NCI-H526 (cell line): ENCODE measurements at regions not wholly inside any gene's neighbourhood (a gene's known extent, or its start where the extent isn't known, plus 50 kb on each side); places are given as distances from the start of the nearest gene placed in this dataset.
"Not testable (repeated sequence)": the region's sequence is repeated elsewhere in the genome, so short reads cannot be mapped to it uniquely, and the experiment has no call there.

Experiments
- DNase-seq, 2 experiments: peaks; one replicate each; lab custom pipeline; 2025; lab: John Stamatoyannopoulos, UW

DNA sequence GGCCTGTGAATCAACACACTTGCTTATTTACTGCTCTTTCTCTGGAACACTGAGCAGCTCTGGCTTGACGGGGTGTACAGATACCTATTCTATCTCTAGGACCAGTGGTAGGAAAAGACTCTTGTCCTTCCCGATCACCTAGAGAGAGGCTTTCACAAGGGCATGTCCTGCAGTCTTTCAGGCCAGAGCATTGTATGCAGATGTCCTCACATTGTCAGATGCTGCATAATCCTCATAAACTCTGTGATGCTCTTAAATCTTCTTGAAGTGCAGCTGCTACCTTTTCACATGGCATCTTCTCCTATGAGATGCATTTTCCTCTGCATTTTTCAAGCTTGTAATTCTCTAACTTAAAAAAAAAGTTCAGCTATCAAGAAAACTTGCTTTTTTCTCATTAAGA lies 369.4 kb downstream of the OLFM4 start:
- no peak for DNase-seq

DNA sequence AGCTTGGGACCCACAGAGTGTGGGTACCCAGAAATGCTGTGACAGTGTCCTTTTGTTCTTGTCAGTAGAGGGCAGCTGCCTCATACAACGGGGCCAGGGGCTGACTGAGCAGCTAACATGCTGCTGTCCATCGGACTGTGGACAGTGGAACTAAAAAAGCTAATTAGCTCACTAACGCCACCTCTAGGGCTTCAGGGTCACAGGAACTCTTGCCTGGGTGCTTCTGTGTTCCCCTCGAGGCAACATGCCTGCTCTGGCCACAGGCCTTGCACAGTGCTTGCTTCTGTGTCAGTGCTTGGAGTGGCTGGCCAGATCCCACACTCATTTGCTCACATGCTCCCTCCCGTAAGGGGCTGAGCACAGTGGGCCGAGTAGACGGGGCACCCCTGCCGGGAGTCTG lies 377.0 kb downstream of the OLFM4 start:
- no peak for DNase-seq

DNA sequence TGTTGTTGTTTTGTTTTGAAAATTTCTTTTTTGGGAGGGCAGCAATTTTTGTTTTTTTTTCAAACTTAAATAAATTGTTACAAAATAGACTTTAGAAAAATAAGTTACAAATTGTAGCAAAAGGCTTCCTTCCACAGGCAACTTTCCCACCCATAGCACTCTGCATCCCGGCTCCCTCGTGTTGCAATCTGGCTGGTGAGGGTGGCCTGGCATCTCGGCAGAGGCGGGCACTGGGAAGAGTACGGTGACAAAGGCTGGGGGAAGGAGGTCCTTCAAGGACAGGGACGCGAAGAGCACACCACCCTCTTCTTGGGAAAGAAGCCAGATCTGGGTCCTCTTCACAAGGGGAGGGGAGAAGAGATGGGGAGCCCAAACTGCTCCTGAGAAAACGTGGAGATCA lies 379.7 kb downstream of the OLFM4 start:
- DNase-seq = no peak

DNA sequence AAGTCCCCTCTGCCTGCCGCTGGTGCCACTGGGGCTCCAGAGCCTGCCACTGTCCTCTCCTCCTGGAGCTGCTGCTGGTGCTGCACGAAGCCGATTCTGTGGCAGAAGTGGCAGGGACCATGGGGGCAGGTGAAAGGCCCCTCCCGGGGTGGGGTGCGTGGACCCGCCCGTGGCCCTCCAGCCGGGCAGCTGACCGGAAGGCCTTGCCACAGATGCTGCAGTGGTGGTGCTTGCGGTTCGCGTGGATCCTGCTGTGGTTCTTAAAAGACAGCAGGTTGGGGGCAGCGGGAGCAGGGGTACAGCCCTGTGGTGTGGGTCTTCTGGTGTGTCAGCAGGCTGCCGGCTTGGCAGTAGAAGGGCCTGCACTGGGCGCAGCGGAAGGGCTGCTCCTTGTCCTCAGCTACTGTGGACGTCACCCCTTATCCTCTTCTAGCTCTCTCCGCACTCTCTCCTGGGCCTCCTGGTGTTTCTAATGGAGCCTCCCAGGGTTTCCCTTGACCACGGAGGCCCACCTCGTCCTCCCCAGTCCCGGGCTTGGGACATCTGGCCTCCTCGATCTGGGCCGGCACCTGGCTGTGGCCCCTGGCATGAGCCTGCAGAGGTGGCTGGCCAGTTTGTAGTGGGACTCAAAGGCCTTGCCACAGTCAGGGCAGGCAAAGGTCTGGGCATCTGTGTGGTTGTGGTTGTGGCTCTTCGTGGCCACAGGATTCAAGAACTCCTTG lies 380.4 kb downstream of the OLFM4 start:
- DNase-seq = no peak

DNA sequence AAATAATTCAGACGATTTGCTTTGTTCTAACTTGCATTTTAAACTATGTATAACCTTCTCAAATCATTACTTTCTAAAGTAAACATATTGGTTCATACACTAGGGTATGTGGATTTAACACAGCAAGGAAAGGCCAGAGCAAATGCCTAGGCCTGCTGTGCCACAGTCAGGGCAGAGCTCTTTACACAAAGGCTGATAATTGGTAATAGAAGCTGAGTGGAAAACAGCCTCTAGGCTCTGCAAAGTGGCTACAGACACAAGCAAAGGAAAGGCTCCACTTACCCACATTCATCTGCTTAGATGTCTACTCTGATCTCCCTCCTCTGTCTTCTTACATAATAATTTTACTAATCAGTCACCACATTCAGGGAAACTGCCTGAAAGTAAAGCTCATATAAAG lies 382.9 kb downstream of the OLFM4 start:
- no peak for DNase-seq

DNA sequence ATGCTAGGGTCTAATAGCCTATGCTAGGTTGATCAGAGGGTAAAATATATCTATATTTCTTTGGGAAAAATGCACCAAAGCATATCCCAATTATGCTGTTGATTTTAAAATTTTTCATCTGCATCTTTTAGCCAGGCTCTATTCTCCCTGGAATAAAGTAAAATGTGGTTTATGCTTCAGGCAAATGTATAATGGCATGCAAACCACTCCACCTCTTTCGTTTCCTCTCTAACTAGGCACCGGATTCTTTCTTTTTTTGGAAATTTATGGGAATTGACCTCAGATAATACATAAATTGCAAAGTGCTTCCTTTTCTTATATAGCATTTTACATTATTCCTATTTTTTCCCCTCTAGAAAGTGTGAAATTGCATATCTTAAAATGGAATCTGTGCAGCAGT lies 386.5 kb downstream of the OLFM4 start:
- no peak for DNase-seq

DNA sequence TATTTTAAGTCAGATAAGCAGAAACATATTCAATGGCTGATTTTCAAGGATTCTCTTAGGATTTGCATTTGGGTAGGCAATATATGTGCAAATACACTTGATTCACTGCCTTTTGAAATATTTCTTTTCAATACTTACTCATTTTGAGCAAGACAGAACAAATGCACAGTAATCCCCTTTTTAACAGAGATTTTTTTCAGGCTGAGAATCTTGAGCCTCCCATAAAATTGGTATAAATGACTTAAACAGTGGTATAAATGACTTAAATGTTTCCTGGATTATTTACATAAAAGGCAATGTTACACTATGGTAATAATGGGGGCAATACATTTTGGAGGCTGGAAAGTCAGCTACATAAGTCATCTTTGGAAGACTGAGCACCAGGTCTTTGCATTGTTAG lies 389.0 kb downstream of the OLFM4 start:
- DNase-seq = no peak

DNA sequence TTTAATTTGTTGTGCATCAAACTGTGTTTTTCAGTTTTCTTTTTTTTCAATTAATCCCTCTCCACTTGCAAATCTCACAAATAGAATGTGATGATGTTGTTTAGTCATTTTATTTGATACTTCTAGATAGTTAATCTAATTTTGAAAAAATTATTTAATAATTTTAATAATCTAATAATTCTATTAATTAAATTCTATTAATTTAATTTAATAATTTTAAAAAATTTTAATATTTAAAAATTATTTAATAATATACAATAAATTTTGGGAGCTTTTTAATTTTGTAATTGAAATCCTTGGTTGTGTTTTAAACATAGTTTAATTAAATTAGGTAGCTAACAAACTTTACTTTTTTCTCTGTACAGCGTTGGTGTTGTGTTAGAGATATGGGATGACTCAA lies 393.8 kb downstream of the OLFM4 start:
- DNase-seq = no peak

DNA sequence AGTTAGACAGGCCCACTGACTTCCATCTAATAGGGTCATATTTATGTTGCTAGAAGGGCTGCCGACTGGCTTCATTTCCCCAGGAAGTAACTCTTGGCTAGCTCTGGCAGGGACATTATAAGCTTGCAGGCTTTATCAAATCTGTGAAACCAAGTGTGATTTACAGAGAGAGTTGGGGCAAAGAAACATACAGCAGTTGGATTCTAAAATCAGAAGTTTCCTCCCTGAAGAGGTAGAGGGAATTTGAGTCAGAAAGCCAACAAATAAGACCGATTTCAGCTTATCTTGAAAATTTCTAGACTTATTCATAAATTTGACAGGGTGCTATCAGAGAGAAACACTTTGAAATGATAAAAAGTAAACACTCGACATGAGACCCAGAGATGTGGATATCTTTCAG lies 407.8 kb downstream of the OLFM4 start:
- DNase-seq = no peak

DNA sequence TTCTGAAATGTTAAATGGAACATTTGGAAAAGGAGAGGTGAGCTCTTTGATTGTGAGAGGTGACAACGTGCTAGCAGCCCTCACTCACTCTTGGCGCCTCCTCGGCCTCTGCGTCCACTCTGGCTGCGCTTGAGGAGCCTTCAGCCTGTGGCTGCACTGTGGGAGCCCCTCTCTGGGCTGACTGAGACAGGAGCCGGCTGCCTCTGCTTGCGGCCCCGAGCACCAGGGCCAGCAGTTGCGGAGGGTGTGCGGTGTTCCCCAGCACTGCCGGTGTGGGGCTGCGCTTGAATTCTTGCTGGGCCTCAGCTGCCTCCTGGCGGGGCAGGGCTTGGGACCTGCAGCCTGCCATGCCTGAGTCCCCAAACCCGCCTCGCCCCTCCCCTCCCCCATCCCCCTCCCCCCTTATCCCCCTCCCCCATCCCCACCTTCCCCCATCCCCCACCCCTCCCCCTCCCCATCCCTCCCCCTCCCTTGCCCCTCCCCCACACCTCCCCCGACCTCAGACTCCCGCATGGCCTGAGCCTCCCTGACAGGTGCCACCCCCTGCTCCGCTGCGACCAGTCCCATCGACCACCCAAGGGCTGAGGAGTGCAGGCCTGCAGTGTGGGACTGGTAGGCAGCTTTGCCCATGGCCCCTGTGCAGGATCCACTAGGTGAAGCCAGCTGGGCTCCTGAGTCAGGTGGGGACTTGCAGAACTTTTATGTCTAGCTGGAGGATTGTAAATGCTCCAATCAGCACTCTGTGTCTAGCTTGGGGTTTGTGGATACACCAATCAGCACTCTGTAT lies 411.0 kb downstream of the OLFM4 start:
- no peak for DNase-seq

DNA sequence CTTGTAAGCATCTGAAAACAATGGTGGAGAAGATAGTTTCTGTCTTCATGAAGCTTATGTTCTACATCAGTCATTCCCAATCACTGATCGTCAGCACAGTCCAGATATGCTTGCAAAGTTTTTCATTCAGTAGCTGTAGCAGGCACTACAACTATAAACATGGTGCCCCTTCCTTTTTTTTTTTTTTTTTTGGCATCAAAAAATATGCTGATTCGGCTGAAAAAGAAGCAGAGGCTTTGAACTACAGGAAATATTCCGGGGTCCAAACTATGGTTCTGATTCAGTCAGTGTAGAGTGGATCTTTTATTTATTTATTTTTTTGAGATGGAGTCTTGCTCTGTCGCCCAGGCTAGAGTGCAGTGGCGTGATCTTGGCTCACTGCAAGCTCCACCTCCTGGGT lies 414.4 kb downstream of the OLFM4 start:
- DNase-seq = no peak

DNA sequence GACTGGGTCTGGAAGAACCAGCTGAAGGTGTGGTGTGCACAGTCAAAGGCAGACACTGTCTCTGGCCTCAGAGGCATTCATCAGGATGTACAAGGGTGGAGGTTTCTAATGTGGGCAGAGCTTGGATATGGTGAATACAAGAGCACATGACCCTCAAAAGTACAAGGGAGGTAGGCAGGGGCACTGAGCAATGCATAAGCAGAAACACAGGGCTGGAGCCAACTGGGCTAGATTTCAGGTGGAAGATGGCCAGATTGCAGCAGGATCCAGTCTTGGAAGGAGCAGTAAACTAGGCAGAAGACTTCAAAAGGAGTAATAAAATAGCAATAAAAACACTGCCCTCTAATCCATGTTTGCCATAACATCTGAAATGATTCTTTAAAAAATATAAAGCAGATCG lies 417.1 kb downstream of the OLFM4 start:
- DNase-seq = no peak

DNA sequence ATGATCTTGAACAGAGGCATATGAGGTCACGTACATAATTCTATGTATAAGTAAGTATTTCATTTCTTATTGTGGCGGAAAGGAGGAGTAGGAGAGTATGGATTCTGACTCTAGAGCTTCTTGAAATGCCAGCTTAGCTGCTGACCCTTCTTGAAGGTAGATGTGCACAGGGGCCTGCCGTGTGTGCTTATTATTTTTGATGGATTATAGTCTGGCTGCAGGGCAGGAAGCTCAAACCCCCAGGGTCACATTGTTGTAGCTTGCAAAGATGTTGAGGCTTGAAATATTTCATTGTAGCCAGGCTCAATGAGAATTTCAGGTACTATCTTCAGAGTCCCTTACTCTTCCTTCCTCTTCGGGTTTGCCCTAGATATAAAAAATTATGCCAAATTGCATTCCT lies 418.8 kb downstream of the OLFM4 start:
- no peak for DNase-seq

DNA sequence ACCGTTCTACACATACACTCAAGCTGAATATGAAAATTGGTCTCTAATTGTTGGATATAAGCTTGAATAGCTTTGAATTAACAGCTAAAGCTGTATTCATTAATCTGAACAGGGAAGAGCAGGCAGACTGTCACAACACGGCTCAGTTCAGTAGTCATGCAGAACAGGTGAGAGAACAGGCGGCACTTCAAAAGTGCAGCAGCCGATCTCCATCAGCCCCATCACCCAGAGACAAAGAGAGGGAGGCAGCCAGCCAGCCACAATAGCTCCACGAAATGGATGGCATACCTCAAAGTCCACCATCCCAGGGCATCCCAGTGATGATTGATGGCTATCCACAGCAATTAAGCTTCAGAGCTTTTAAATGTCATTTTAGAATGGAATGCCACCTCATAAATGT lies 419.2 kb downstream of the OLFM4 start:
- DNase-seq = no peak

DNA sequence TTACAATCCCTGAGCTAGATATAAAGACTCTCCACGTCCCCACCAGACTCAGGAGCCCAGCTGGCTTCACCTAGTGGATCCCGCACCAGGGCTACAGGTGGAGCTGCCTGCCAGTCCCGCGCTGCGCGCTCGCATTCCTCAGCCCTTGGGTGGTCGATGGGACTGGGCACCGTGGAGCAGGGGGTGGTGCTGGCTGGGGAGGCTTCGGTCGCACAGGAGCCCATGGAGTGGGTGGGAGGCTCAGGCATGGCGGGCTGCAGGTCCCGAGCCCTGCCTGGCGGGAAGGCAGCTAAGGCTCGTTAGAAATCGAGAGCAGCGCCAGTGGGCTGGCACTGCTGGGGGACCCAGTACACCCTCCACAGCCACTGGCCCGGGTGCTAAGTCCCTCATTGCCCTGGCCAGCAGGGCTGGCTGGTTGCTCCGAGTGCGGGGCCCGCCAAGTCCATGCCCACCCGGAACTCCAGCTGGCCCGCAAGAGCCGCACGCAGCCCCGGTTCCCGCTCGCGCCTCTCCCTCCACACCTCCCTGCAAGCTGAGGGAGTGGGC lies 423.7 kb downstream of the OLFM4 start:
- not testable (repeated sequence) for DNase-seq

DNA sequence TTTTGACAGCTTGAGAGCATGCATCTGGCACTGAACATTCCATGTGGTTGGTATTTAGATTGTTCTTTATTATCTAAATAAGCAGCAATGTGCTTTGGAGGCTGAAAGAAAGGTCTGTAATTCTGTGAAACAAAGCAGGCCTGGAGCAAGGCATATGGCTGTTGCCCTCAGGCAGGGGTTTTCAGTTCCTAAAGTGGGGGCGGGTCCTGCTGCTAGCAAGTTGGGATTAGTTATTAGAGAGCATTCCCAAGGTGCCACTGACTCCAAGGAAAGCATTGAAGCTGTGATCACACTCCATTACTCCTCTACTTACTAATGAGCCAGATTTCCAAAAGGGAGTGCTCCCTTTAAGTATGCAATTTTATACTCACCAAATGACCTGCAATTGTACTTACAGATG lies 432.2 kb downstream of the OLFM4 start:
- DNase-seq = no peak

DNA sequence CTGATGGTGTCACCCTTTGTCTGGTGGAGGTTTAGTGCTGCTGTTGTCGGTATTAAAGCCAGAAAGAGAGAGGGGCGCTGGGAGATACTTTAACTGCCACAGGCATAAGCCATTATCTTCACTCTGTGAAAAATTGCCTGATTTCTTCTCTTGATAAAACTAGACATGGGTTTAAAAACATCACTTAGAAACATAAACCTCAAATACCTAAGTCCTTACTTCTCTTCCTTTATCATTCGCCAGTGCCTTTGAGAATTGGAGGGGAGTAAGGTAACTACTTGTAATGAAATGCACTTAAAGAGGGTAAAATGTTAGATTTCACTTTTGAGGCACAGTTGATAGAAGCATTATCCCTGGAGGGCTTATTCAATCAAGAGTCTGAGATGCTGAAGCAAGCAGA lies 434.5 kb downstream of the OLFM4 start:
- no peak for DNase-seq

DNA sequence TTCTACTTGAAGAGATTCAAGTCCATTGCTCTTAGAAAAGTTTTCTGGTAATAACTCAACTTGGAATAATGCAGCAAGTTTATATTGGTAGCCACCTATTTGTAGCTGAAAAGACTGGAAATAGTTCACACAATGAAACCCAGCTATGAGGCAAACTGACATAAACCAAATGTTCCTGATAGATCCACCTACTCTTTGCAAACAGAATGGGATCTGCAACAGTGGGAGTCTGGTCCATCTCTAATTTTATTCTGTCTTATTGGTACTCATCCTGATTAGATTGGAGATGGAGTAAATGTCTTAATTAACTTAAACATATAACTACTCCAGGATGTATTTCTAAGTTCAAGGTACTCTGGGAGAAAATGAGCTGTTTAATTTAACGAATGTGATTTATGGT lies 438.0 kb downstream of the OLFM4 start:
- no peak for DNase-seq

DNA sequence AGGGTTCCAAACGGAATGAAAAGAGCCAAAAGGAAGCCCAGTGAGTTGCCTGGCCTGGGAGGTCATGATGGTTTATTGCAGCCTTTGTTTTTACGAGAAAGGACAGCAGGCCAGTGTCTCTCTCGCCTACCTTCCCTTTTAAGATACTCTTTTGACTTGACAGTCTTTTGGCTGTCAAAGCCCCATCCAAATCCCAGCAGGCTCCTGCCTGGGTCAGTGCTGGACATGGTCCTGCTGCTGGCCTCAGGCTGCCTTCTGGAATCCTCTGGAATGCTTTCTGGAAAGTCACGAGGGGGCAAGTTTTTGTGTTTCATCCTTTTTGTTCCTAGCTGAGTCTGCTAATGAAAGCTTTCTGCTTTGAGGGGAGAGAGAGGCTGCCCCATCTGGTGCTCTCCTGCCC lies 444.8 kb downstream of the OLFM4 start:
- DNase-seq = no peak

DNA sequence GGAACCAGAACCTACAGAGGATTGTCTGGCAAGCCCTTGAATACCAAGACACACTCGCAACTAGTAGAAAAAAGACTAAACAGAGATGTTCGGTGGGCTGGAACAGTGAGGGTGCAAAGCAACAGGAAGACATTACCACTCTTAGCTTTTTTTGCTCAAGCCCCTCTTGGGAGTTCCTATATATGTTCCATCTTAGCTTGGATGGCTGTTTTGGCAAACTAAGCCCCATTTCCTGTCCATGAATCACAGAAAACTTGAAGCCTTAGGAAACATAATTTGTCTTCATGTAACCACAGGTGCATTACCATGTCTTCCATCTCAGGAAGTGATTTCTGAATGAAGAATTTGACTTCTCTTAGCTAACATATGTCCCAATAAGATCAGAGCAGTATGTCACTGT lies 446.3 kb downstream of the OLFM4 start:
- no peak for DNase-seq

DNA sequence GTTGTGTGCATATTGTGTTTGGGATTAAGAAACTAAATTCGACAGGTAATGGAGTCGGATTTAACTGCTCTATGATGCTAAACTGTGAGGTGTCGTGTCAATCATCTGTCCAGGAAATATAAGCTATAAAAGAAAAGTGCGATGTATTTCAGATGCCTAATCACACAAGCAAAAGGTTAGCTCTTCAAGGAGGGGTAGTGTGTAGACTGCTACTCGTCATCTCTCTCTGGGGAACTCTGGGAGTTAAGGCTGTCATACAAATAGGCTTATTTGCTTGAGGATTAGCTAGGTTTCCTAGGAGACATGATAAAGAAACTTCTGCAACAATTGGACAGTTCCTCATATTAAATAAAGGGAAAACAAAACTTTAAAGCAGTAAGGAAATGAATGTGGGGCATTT lies 462.1 kb downstream of the OLFM4 start:
- no peak for DNase-seq

DNA sequence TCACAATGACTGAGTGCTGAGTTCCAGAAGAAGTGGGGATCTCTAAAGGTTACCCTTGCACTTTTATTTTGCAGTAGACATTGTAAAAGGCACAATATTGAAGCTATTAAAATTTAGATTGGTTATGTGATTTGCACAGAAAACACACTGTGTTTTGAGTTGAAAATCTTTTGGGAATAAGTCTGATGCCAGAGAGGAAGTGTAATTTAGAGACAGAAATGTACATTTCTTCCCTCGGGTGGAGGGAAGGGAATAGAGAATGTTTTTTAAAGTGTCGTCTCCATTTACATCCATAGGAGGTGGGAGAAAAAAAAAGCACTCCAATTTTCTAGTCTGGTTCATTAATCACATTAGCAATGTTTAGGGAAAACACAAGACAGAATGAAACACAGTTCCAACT lies 465.8 kb downstream of the OLFM4 start:
- no peak for DNase-seq

DNA sequence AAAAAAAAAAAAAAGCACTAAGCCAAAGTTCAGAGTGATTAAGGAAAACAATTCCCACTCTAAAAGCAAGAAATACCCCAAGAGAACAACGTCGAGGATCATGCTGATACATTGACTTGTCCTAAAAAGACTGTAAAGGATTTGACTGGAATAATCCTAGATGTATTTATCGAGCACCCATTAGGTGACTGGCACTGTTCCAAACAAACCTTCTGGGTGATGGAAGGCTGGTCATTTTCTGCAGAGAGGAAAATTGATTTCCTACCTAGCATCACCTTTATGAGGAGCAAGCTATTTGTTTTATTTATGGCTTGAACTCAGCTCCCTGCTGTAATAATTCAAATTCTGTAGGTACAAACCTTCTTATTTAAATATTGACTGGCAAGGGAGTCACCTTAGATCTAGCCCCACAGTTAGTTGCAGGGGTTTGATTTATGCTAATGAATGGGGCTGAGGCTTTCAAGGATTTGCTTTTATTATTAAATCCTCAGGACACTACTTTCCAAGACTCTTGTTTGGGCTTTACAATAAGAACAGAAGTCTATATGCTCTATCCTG lies 471.0 kb downstream of the OLFM4 start:
- no peak for DNase-seq
